Spinal cord (tissue), 9 donors: ENCODE measurements at regions not wholly inside any gene's neighbourhood (a gene's known extent, or its start where the extent isn't known, plus 50 kb on each side); places are given as distances from the start of the nearest gene placed in this dataset.
"Not testable (repeated sequence)": the region's sequence is repeated elsewhere in the genome, so short reads cannot be mapped to it uniquely, and the experiment has no call there.

Source experiments
- DNase-seq, 6 donors: peaks; one replicate each; pipeline versions ENCODE4 v3.0.0 to v3.0.0-alpha.2; 2013 to 2015; ENCODE audit warnings: low spot score in 6 of 6, low read depth in 4 of 6
- H3K27ac ChIP-seq: one replicate; pipeline ENCODE4 v1.5.1; 2013; ENCODE audit warnings: low read depth, low read length, control low read depth
- H3K27me3 ChIP-seq: one replicate; pipeline ENCODE4 v1.6.1; 2013; ENCODE audit warnings: low read length; ENCODE audit not compliant: control insufficient read depth, insufficient read depth
- H3K36me3 ChIP-seq: one replicate; pipeline ENCODE4 v1.6.1; 2013; ENCODE audit warnings: low read length; ENCODE audit not compliant: control insufficient read depth, insufficient read depth
- H3K4me1 ChIP-seq: one replicate; pipeline ENCODE4 v1.6.1; 2013; ENCODE audit warnings: low read length; ENCODE audit not compliant: control insufficient read depth, insufficient read depth
- H3K4me3 ChIP-seq: one replicate; pipeline ENCODE4 v1.5.1; 2013; ENCODE audit warnings: low read depth, low read length, control low read depth
- H3K9me3 ChIP-seq: one replicate; pipeline ENCODE4 v1.6.1; 2013; ENCODE audit warnings: low read length; ENCODE audit not compliant: control insufficient read depth, insufficient read depth
- WGBS: methylation state at CpG from one replicate; pipeline ENCODE4 v1.1.5; 2013; ENCODE audit warnings: missing lambda C conversion rate; ENCODE audit not compliant: insufficient coverage; 5-methylcytosine and 5-hydroxymethylcytosine counted together
- donor health status: healthy.

DNA sequence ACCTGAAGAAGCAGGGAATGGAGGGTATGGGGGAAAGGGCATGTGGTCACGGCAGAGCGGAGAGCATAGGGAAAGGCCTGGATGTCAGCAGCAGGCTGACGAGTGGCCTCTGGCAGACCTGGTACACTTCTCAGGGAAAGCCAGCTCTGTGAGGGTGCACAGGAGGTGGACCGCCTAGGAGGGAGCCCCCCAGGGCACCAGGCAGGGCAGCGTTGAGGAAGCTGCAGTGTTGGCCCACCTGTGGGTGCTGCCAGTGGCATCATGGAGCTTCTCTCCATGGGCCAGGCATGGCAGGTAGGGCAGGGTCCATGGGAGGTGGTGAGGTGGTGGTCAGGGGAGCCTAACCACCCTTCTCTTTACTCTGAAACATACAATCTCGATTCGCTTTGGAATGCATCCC lies 143.0 kb upstream of the PITX1 start:
- whole genome bisulfite sequencing: 97% methylated on average over 7 of the region's 7 CpGs
- no peak for DNase-seq
- Histone ChIP-seq H3K4me3 (no peak overlapping the region), H3K27ac (no peak overlapping the region), H3K27me3 (no peaks in the 10 kb centered on the region), H3K9me3 (no peaks in the 10 kb centered on the region), H3K36me3 (no peaks in the 10 kb centered on the region), H3K4me1 (no peaks in the 10 kb centered on the region)

DNA sequence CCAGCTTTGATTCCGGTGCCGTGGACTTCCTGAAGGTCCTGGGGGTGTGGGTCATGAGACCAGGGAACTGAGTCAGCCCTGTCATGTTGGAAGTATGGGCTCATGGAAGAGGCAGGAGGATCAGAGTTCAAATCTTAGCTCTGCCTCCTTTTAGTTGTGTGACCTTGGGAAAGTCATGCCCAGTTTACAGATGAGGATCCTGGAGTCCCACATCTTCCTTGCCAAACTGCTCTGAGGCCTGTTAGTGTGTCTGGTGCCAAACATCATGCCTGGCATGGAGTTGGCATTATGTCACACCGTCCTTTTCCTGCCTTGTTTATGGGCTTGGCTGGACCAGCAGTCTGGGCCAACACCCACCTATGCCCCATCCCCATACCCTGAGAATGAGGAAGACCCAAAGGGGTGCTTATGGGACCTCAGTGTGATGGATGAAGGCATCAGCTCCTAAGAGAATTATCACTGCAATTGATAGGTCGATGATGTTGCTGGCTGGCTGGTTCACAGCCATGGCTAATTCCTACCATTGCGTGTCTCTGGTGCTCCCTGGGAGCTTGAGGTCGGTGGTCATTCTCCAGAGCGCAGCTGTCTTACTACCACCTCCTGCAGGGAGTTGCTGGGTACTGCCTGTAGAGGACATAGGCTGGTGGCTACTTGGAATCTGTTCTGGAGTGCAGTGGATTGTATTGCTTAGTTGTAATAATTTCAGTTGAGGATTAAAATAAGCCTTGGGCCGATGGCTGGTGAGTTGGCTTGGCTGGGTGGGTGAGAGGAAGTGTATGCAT lies 140.5 kb upstream of the PITX1 start:
- no peaks in the 10 kb centered on the region for H3K27me3 ChIP-seq
- no peaks in the 10 kb centered on the region for H3K9me3 ChIP-seq

DNA sequence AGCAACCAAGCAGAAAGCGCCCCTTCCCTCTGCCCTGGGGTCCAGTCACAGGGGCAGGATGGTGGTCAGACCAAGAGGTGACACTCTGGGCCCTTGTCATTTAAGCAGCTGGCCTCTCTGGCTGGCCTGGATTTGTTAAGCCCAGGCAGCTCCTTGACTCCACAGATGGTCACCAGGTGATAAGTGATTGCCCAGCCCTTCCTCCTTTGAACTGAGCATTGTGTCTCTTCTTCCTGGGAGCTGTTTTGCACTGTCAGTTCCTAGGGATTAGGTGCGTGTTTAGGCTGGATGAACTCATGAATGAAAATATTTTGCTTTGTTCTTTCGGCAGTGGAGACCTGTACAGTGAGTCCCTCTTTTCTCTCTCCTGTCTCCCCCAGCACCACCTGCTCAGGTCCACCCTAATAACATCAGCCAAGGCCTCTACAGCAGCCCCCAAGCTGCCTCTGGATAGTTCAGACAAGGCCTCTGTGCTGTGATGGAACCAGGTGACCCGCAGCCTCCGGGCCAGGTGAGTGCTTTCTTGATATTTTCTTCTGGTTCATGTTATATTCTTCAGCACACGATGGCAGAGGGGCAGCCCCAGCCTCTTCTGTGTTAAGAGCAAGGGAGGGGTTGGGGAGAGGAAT lies 139.7 kb upstream of the PITX1 start:
- no peaks in the 10 kb centered on the region for H3K9me3 ChIP-seq
- no peak overlapping the region for H3K27ac ChIP-seq
- no peaks in the 10 kb centered on the region for H3K4me1 ChIP-seq
- no peaks in the 10 kb centered on the region for H3K27me3 ChIP-seq
- no peak overlapping the region for H3K4me3 ChIP-seq
- no peak for DNase-seq
- H3K36me3 ChIP-seq: no peaks in the 10 kb centered on the region
- WGBS: 91% methylated on average over 4 of the region's 6 CpGs

More for the DNA sequence above, 140.5 kb upstream of the PITX1 start:
- Histone ChIP-seq H3K27ac (no peak overlapping the region), H3K36me3 (no peaks in the 10 kb centered on the region), H3K4me3 (no peak overlapping the region), H3K4me1 (no peaks in the 10 kb centered on the region)
- DNase-seq: no peak
- 92% methylated on average over 5 of the region's 8 CpGs for WGBS

DNA sequence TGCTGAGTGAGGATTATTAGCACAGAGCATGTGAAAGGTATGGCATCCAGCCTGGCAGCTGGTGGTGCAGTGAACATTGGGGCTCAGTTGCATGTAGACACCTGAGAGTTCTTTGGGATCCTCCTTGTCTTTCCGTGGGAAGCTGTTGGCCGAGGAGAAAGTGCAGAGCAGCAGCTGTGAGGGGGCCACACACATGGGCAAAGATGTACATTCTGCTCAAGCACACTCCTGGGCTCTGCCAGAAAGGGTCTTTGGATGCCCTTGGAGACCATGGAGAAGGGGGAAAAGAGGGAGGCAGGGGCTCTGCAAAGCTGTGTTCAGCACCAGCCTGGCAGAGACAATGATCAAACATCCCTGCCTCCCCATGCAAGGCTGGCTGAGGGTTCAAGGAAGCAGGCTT lies 138.7 kb upstream of the PITX1 start:
- Histone ChIP-seq H3K36me3 (no peaks in the 10 kb centered on the region), H3K27ac (no peak overlapping the region), H3K27me3 (peaks cover 3% of the 10 kb centered on the region), H3K9me3 (no peaks in the 10 kb centered on the region), H3K4me3 (no peak overlapping the region), H3K4me1 (peaks cover under 1% of the 10 kb centered on the region)
- no peak for DNase-seq
- WGBS: 39% methylated on average over 2 of the region's 2 CpGs

DNA sequence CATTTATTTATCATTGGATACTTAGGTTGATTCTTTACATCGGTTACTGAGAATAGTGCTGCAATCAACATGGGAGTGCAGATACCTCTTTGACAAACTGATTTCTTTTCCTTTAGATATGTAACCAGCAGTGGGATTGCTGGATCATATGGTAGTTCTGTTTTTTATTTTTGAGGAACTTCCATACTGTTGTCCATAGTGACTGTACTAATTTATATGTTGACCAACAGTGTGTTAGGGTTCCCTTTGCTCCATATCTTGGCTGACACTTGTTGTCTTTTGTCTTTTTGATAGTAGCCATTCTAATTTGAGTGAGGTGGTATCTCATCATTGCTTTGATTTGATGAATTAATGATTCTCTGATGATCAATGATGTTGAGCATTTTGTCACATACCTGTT lies 137.3 kb upstream of the PITX1 start:
- no CpG with 5 or more reads among the region's 1 CpG for WGBS

DNA sequence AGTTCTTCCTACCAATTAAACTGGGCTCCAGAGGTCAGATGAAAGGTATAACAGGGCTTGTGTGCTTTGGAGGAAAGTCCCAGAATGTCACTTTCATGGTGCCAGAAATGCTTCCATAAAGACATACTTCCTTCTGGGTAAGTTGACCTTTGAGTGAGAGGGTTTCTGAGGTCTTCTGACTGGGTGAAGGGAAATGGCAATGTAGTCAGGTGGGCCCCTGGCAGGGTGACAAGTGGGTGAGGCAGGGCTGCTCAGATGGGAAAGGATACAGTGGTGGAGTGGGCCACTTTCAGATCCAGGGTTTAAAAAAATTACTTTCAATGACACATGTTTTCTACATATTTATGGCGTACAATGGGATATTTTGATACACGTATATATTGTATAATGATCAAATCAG lies 136.5 kb upstream of the PITX1 start:
- Histone ChIP-seq H3K4me1 (peaks cover 6% of the 10 kb centered on the region), H3K27me3 (peaks cover 3% of the 10 kb centered on the region), H3K27ac (no peak overlapping the region), H3K4me3 (no peak overlapping the region), H3K36me3 (no peaks in the 10 kb centered on the region), H3K9me3 (no peaks in the 10 kb centered on the region)
- no CpG with 5 or more reads among the region's 2 CpGs for WGBS
- DNase-seq: no peak

More for the DNA sequence above, 137.3 kb upstream of the PITX1 start:
- no peaks in the 10 kb centered on the region for H3K36me3 ChIP-seq
- DNase-seq: no peak
- no peak overlapping the region for H3K4me3 ChIP-seq
- peaks cover 6% of the 10 kb centered on the region for H3K4me1 ChIP-seq
- H3K27me3 ChIP-seq: peaks cover 3% of the 10 kb centered on the region
- H3K9me3 ChIP-seq: no peaks in the 10 kb centered on the region
- no peak overlapping the region for H3K27ac ChIP-seq

DNA sequence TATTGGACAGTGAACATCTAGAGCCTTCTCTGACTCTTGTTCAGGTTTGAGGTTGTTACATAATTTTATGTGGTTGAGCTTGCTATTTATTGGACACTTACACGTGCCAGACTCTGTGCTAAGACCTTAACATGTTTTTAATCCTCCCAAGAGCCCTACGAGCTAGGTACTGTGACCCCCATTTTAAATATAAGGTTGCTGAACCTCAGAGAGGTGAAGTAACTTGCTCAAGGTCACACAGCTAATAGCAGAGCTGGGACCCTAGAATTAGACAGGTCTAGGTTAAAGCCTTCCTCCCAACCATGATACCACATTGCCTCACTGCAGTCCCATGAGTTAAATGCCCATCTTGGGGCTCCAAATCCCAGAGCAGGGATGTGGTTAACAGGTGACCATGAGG lies 135.7 kb upstream of the PITX1 start:
- Histone ChIP-seq H3K27ac (no peak overlapping the region), H3K4me1 (peaks cover 6% of the 10 kb centered on the region), H3K9me3 (no peaks in the 10 kb centered on the region), H3K27me3 (peaks cover 3% of the 10 kb centered on the region), H3K36me3 (no peaks in the 10 kb centered on the region), H3K4me3 (no peak overlapping the region)
- no CpG with 5 or more reads among the region's 2 CpGs for WGBS
- DNase-seq: no peak

DNA sequence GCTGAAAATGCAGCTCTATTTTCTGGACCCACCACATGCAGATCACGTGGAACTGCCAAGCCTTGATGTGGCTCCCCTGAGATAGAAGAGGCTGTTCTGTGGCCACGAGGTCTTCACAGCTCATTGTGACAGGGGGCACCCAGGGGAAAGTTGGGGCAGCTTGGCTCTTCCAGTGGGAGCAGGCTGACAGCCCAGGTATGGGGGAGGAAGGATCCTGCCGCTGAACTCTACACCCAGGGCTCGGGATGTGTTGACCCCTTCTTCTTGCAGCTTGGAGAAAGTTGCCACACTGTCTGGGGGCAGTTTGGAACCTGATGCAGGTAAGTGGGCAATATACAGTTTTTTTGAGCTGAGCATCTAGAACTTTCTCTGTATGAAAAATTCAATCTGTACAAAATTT lies 133.6 kb upstream of the PITX1 start:
- Histone ChIP-seq H3K4me1 (peaks cover 6% of the 10 kb centered on the region), H3K36me3 (no peaks in the 10 kb centered on the region), H3K4me3 (no peak overlapping the region), H3K27ac (no peak overlapping the region), H3K9me3 (no peaks in the 10 kb centered on the region), H3K27me3 (peaks cover 5% of the 10 kb centered on the region)
- no peak for DNase-seq
- 88% methylated on average over 4 of the region's 4 CpGs for WGBS

DNA sequence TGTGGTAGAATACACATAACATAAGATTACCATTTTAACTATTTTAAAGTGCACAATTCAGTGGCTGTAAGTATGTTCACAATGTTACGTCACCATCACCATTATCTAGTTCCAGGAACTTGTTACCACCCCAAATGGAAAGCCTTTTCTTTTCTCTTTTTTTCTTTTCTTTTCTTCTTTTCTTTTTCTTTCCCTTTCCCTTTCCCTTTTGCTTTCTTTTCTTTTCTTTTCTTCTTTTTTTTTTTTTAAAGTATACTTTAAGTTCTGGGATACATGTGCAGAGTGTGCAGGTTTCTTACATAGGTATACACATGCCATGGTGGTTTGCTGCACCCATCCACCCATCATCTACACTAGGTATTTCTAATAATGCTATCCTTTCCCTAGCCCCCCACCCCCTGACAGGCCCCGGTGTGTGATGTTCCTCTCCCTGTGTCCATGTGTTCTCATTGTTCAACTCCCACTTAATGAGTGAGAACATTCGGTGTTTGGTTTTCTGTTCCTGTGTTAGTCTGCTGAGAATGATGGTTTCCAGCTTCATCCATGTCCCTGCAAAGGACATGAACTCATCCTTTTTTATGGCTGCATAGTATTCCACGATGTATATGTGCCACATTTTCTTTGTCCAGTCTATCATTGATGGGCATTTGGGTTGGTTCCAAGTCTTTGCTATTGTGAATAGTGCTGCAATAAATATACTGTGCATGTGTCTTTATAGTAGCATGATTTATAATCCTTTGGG lies 131.0 kb upstream of the PITX1 start:
- not testable (repeated sequence) for H3K27ac ChIP-seq, H3K27me3 ChIP-seq, H3K4me1 ChIP-seq, DNase-seq, H3K4me3 ChIP-seq, H3K9me3 ChIP-seq, H3K36me3 ChIP-seq
- WGBS: 100% methylated on average over 1 of the region's 4 CpGs
